ENCODE measurements at regions not wholly inside any gene's neighbourhood (a gene's known extent, or its start where the extent isn't known, plus 50 kb on each side); places are given as distances from the start of the nearest gene placed in this dataset.

DNA sequence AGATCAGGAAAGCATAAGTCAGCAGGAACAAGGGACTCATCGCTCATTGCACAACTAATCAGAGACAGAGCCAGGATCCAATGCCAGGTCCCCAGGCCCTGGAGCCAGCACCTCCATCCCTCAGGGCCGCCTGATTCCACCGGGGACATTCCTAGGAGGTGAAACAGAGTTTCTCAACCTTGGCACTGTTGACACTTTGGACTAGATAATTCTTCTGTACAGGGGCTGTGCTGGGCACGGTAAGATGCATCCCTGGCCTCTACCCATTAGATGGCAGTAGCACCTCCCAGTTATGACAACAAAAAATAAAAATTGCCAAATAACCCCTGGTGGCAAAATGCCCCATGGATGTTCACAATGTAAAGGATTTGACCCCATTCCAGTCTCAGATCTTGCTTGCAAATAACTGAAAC is 127.7 kb downstream of the MTHFS start:
- TF ChIP-seq, protein P1, sequence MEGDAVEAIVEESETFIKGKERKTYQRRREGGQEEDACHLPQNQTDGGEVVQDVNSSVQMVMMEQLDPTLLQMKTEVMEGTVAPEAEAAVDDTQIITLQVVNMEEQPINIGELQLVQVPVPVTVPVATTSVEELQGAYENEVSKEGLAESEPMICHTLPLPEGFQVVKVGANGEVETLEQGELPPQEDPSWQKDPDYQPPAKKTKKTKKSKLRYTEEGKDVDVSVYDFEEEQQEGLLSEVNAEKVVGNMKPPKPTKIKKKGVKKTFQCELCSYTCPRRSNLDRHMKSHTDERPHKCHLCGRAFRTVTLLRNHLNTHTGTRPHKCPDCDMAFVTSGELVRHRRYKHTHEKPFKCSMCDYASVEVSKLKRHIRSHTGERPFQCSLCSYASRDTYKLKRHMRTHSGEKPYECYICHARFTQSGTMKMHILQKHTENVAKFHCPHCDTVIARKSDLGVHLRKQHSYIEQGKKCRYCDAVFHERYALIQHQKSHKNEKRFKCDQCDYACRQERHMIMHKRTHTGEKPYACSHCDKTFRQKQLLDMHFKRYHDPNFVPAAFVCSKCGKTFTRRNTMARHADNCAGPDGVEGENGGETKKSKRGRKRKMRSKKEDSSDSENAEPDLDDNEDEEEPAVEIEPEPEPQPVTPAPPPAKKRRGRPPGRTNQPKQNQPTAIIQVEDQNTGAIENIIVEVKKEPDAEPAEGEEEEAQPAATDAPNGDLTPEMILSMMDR (IDR thresholded peaks at IDR 0.05; ENCODE audit: low read depth, low read length, poor library complexity, severe bottlenecking), result peak; percentile 59
- TF ChIP-seq EZH2phosphoT487 (IDR thresholded peaks at IDR 0.05; ENCODE audit: borderline replicate concordance, low read length), result no peak
